ENCODE measurements at regions not wholly inside any gene's neighbourhood (a gene's known extent, or its start where the extent isn't known, plus 50 kb on each side); places are given as distances from the start of the nearest gene placed in this dataset.

GRCh38 chr4:67106861-67107460 is 438.3 kb downstream of the CENPC start:
- no peak for FAIRE-seq

GRCh38 chr4:67104145-67104544 is 441.2 kb downstream of the CENPC start:
- no peak for FAIRE-seq

- FAIRE-seq: no peak
These were observed 442.1 kb downstream of the CENPC start for GRCh38 chr4:67103001-67103747.

- FAIRE-seq: no peak
These were observed 443.7 kb downstream of the CENPC start for GRCh38 chr4:67101612-67102011.

GRCh38 chr4:67092351-67092750 is 453.0 kb downstream of the CENPC start:
- FAIRE-seq: no peak

- no peak for FAIRE-seq
These were observed 453.6 kb downstream of the CENPC start for GRCh38 chr4:67091673-67092072.

GRCh38 chr4:67087897-67088296 is 457.4 kb downstream of the CENPC start:
- no peak for FAIRE-seq

- FAIRE-seq: no peak
These were observed 460.5 kb downstream of the CENPC start for GRCh38 chr4:67084783-67085182.

- FAIRE-seq: no peak
These were observed 461.8 kb downstream of the CENPC start for GRCh38 chr4:67083496-67083895.

- no peak for FAIRE-seq
These were observed 462.6 kb downstream of the CENPC start for GRCh38 chr4:67082746-67083145.

- FAIRE-seq: no peak
These were observed 465.2 kb downstream of the CENPC start for GRCh38 chr4:67080046-67080557.

GRCh38 chr4:67071641-67072040 is 473.7 kb downstream of the CENPC start:
- no peak for FAIRE-seq

GRCh38 chr4:67055319-67055718 is 490.0 kb downstream of the CENPC start:
- no peak for FAIRE-seq

- no peak for FAIRE-seq
These were observed 490.4 kb downstream of the CENPC start for GRCh38 chr4:67054896-67055295.

GRCh38 chr4:67052814-67053675 is 492.3 kb downstream of the CENPC start:
- no peak for FAIRE-seq

- FAIRE-seq: no peak
These were observed 494.1 kb downstream of the CENPC start for GRCh38 chr4:67051000-67051789.

- FAIRE-seq: no peak
These were observed 495.9 kb downstream of the CENPC start for GRCh38 chr4:67049446-67049845.

- FAIRE-seq: no peak
These were observed 496.8 kb downstream of the CENPC start for GRCh38 chr4:67048530-67048929.

GRCh38 chr4:67040315-67040714 is 505.0 kb downstream of the CENPC start:
- FAIRE-seq: no peak

GRCh38 chr4:67038228-67038566 is 507.1 kb downstream of the CENPC start:
- no peak for FAIRE-seq

- FAIRE-seq: no peak
These were observed 507.6 kb downstream of the CENPC start for GRCh38 chr4:67037504-67038227.

GRCh38 chr4:67036791-67037190 is 508.5 kb downstream of the CENPC start:
- no peak for FAIRE-seq
